ENCODE measurements at regions not wholly inside any gene's neighbourhood (a gene's known extent, or its start where the extent isn't known, plus 50 kb on each side); places are given as distances from the start of the nearest gene placed in this dataset.

DNA sequence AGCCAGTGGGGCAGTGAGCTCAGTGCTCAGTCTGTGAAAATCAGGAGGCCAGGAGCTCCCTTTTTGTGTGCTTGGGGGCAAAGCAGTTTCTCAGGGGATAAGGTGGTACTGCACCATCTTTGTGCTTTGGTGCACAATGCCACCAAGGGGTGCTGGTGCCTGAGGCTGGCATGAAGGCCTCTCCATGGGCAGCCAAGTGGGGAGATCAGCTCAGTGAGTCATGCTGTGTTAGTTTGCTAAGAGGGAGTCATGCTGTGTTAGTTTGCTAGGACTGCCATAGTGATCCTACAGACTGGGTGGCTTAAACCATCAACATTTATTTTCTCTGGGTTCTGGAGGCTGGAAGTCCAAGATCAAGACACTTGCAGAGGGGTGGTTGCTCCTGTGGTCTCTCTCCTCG lies 428.1 kb downstream of the PRDM2 start:
- TF ChIP-seq, protein P1, sequence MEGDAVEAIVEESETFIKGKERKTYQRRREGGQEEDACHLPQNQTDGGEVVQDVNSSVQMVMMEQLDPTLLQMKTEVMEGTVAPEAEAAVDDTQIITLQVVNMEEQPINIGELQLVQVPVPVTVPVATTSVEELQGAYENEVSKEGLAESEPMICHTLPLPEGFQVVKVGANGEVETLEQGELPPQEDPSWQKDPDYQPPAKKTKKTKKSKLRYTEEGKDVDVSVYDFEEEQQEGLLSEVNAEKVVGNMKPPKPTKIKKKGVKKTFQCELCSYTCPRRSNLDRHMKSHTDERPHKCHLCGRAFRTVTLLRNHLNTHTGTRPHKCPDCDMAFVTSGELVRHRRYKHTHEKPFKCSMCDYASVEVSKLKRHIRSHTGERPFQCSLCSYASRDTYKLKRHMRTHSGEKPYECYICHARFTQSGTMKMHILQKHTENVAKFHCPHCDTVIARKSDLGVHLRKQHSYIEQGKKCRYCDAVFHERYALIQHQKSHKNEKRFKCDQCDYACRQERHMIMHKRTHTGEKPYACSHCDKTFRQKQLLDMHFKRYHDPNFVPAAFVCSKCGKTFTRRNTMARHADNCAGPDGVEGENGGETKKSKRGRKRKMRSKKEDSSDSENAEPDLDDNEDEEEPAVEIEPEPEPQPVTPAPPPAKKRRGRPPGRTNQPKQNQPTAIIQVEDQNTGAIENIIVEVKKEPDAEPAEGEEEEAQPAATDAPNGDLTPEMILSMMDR (IDR thresholded peaks at IDR 0.05) = no peak
- TF ChIP-seq POLR2AphosphoS5 (IDR thresholded peaks at IDR 0.05) (no peak), POLR2A (IDR thresholded peaks at IDR 0.05) (no peak), EP300 (IDR thresholded peaks at IDR 0.05) (no peak)
